Tibial nerve (tissue), 4 donors: ENCODE measurements at regions not wholly inside any gene's neighbourhood (a gene's known extent, or its start where the extent isn't known, plus 50 kb on each side); places are given as distances from the start of the nearest gene placed in this dataset.

Experiments
- DNase-seq, 2 donors: peaks; one replicate each; pipeline ENCODE4 v3.0.0-alpha.2; 2019; ENCODE audit warnings: low spot score in 2 of 2
- H3K27ac ChIP-seq, 4 donors: fragments of 200-600 bp; sonication (generic) in 3 of 4; one replicate each; pipeline ENCODE4 v1.5.1; 2017 to 2019; ENCODE audit warnings: mild to moderate bottlenecking in 1 of 4
- H3K27me3 ChIP-seq, 2 donors: fragments of 200-600 bp; sonication (generic) in 1 of 2; one replicate each; pipeline versions ENCODE4 v1.5.1 to v1.6.0; 2017 to 2019
- H3K36me3 ChIP-seq, 3 donors: fragments of 200-600 bp; sonication (generic); one replicate each; pipeline ENCODE4 v1.5.1; 2018 to 2019
- H3K4me1 ChIP-seq, 4 donors: fragments of 200-600 bp; sonication (generic) in 3 of 4; one replicate each; pipeline ENCODE4 v1.5.1; 2017 to 2019
- H3K4me3 ChIP-seq, 4 donors: fragments of 200-600 bp; sonication (generic) in 3 of 4; one replicate each; pipeline ENCODE4 v1.5.1; 2017 to 2019; ENCODE audit warnings: mild to moderate bottlenecking in 1 of 4, moderate library complexity in 1 of 4
- H3K9me3 ChIP-seq, 4 donors: fragments of 200-600 bp; sonication (generic) in 3 of 4; one replicate each; pipeline ENCODE4 v1.5.1; 2017 to 2019
- EP300 ChIP-seq, 2 donors: sonication (generic); formaldehyde crosslinking; IDR thresholded peaks; one replicate each; pipeline ENCODE4 v1.6.1; 2017; ENCODE audit warnings: antibody characterized with exemption in 2 of 2, mild to moderate bottlenecking in 1 of 2
- POLR2A ChIP-seq, 2 donors: fragments of 450-650 bp; IDR thresholded peaks; one replicate each; pipeline ENCODE4 v1.6.1; 2017; ENCODE audit warnings: antibody characterized with exemption in 2 of 2, mild to moderate bottlenecking in 2 of 2, moderate library complexity in 2 of 2
- WGBS, 2 donors: methylation state at CpG; one replicate each; pipeline ENCODE4 v1.1.5; 2018; 5-methylcytosine and 5-hydroxymethylcytosine counted together
- TF ChIP-seq, protein P1 (sequence below), 5 experiments: fragments of 200-600 bp in 3 of 5; fragments of 450-650 bp in 2 of 5; sonication (generic) in 3 of 5; IDR thresholded peaks; one replicate each; pipeline ENCODE4 v1.5.1; 2016 to 2019; ENCODE audit warnings: antibody characterized with exemption in 5 of 5, mild to moderate bottlenecking in 3 of 5, moderate library complexity in 2 of 5

DNA sequence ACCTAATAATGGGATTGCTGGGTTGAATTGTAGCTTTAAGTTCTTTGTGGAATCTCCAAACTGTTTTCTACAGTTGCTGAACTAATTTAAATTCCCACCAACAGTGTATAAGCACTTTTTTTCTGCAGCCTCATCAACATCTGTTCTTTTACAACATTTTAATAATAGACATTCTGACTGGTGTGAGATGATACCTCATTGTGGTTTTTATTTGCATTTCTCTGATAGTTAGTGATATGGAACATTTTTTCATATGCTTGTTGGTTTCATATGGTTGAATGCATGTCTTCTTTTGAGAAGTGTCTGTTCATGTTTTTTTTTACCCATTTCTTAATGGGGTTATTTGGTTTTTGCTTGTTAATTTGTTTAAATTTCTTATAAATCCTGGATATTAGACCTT lies 1718.9 kb downstream of the C4orf33 start:
- Histone ChIP-seq H3K4me3 (no peak overlapping the region), H3K4me1 (peaks cover 0 to 6% (median 0%) of the 10 kb centered on the region in 4 donors), H3K36me3 (no peaks in the 10 kb centered on the region), H3K27me3 (no peaks in the 10 kb centered on the region), H3K9me3 (no peaks in the 10 kb centered on the region), H3K27ac (no peak overlapping the region)
- no peak for DNase-seq
- TF ChIP-seq POLR2A (IDR thresholded peaks at IDR 0.05) (no peak), EP300 (IDR thresholded peaks at IDR 0.05) (no peak)
- TF ChIP-seq, protein P1, sequence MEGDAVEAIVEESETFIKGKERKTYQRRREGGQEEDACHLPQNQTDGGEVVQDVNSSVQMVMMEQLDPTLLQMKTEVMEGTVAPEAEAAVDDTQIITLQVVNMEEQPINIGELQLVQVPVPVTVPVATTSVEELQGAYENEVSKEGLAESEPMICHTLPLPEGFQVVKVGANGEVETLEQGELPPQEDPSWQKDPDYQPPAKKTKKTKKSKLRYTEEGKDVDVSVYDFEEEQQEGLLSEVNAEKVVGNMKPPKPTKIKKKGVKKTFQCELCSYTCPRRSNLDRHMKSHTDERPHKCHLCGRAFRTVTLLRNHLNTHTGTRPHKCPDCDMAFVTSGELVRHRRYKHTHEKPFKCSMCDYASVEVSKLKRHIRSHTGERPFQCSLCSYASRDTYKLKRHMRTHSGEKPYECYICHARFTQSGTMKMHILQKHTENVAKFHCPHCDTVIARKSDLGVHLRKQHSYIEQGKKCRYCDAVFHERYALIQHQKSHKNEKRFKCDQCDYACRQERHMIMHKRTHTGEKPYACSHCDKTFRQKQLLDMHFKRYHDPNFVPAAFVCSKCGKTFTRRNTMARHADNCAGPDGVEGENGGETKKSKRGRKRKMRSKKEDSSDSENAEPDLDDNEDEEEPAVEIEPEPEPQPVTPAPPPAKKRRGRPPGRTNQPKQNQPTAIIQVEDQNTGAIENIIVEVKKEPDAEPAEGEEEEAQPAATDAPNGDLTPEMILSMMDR (IDR thresholded peaks at IDR 0.05): no peak

DNA sequence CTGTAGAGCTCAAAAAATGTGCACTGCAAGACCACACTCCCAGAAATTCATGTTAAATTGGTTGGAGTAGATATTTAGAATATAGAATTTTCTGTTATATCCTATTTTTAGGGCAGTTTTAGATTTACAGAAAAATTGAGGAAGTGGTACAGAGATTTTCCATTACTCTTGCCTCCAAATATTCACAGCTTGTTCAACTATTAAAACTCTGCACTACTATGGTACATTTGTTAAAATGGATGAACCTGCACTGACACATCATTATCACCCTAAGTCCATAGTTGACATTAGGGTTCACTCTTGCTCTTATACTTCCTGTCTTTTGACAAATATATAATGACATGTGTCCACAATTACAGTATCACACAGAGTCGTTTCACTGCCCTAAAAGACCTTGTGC lies 1724.5 kb downstream of the C4orf33 start:
- H3K4me1 ChIP-seq: no peaks in the 10 kb centered on the region
- no peaks in the 10 kb centered on the region for H3K36me3 ChIP-seq
- no peaks in the 10 kb centered on the region for H3K27me3 ChIP-seq
- H3K4me3 ChIP-seq: no peak overlapping the region
- H3K9me3 ChIP-seq: no peaks in the 10 kb centered on the region
- H3K27ac ChIP-seq: no peak overlapping the region
- TF ChIP-seq, protein P1 (IDR thresholded peaks at IDR 0.05): no peak
- no peak for TF ChIP-seq EP300 (IDR thresholded peaks at IDR 0.05)
- TF ChIP-seq POLR2A (IDR thresholded peaks at IDR 0.05): no peak
- WGBS, 2 donors: 41 to 55% methylated on average over 1 of the region's 1 CpG
- DNase-seq: no peak

DNA sequence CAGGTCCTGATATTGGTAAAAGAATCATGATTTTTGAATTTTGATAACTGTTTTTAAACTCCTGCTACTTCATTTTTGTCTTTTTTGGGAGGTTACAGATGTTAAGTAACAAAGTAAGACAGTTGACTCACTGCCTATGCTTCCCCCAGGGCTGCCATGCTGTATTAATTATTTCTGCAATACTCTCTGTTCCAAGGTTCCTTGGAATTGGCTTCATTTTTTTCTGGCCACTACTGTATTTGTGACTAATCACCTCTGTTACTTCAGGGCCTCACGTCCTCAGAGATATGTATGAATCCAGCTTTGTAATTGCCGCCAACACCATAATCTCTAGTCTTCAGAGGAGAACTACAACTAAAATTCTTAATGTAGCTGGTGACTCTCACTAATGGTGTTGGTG lies 1729.3 kb downstream of the C4orf33 start:
- H3K4me3 ChIP-seq: no peak overlapping the region
- no peak for TF ChIP-seq EP300 (IDR thresholded peaks at IDR 0.05)
- TF ChIP-seq, protein P1 (IDR thresholded peaks at IDR 0.05): no peak
- no peak for TF ChIP-seq POLR2A (IDR thresholded peaks at IDR 0.05)
- H3K27ac ChIP-seq: no peak overlapping the region
- no peaks in the 10 kb centered on the region for H3K36me3 ChIP-seq
- no peaks in the 10 kb centered on the region for H3K27me3 ChIP-seq
- no peaks in the 10 kb centered on the region for H3K4me1 ChIP-seq
- WGBS, 2 donors: 68 to 69% methylated on average over 2 of the region's 2 CpGs
- no peaks in the 10 kb centered on the region for H3K9me3 ChIP-seq
- DNase-seq: peak in 1 of 2 donors; percentile 36

DNA sequence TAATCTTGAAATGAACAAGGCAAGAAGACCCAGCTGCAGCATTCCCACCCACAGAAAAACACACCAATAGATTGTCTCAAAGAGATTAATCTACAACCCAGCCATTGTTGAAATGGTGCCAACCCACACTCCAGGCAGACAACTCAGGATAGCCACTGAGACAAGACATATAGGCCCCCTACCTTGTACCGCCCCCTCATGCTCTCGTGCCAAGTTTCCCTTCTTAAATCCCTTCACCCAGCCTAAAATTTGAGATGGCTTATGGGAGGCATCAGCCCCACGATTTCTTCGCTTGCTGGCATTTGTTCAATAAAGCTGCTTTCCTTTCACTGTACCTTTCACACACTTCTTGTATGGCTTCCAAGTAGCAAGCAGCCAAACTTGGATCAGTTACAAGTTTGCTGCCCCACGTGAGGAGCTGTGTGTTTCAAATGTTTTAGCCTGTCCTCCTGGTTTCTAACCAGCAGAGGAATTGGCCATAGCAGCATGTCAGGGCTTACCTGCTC lies 1754.1 kb downstream of the C4orf33 start:
- Histone ChIP-seq H3K4me3 (no peak overlapping the region), H3K36me3 (no peaks in the 10 kb centered on the region), H3K27me3 (no peaks in the 10 kb centered on the region), H3K27ac (no peak overlapping the region), H3K4me1 (no peaks in the 10 kb centered on the region), H3K9me3 (no peaks in the 10 kb centered on the region)
- WGBS, 2 donors: 45 to 56% methylated on average over 5 of the region's 5 CpGs
- TF ChIP-seq EP300 (IDR thresholded peaks at IDR 0.05): no peak
- no peak for TF ChIP-seq POLR2A (IDR thresholded peaks at IDR 0.05)
- TF ChIP-seq, protein P1 (IDR thresholded peaks at IDR 0.05): no peak
- no peak for DNase-seq

DNA sequence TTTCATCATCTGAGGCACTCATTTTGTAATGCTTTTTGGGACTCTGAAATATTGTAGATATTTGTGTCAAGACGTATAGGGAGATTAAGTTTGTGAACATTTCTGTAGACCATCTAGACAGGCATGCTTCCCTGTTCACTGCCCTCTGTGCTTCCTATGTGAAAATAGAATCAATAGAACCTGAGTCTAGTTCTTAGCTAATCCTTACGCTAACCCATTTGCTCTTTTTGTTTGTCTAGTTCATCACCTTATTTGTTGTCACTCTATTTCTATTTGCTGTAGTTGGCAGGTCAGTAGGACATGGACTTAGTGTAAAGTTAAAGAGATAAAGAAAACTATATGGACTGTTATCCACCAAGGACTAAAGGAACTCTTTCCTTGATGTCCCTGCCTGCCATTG lies 1755.2 kb downstream of the C4orf33 start:
- no peak for TF ChIP-seq POLR2A (IDR thresholded peaks at IDR 0.05)
- no peak for TF ChIP-seq EP300 (IDR thresholded peaks at IDR 0.05)
- TF ChIP-seq, protein P1 (IDR thresholded peaks at IDR 0.05): no peak
- 87 to 88% methylated on average over 2 of the region's 2 CpGs for WGBS, 2 donors
- no peak for DNase-seq

More for the DNA sequence above, 1755.2 kb downstream of the C4orf33 start:
- H3K4me1 ChIP-seq: no peaks in the 10 kb centered on the region
- no peak overlapping the region for H3K4me3 ChIP-seq
- no peak overlapping the region for H3K27ac ChIP-seq
- no peaks in the 10 kb centered on the region for H3K9me3 ChIP-seq
- no peaks in the 10 kb centered on the region for H3K27me3 ChIP-seq
- no peaks in the 10 kb centered on the region for H3K36me3 ChIP-seq
